Neural crest cell (in vitro differentiated cells): ENCODE measurements at regions not wholly inside any gene's neighbourhood (a gene's known extent, or its start where the extent isn't known, plus 50 kb on each side); places are given as distances from the start of the nearest gene placed in this dataset.
"Not testable (repeated sequence)": the region's sequence is repeated elsewhere in the genome, so short reads cannot be mapped to it uniquely, and the experiment has no call there.

ENCODE experiments used
- DNase-seq: peaks from one replicate; pipeline ENCODE4 v3.0.0; 2021; ENCODE audit warnings: low read depth, mixed read lengths, low spot score
- H3K27ac Mint-ChIP-seq: one replicate; pipeline ENCODE4 v1.8.0; 2021; ENCODE audit warnings: mild to moderate bottlenecking, mixed read lengths; ENCODE audit not compliant: unreplicated experiment
- H3K27me3 Mint-ChIP-seq: 2 replicates; pipeline ENCODE4 v1.8.0; 2021; ENCODE audit warnings: low read depth, mild to moderate bottlenecking, mixed read lengths
- H3K36me3 Mint-ChIP-seq: 2 replicates; pipeline ENCODE4 v1.8.0; 2021; ENCODE audit warnings: low read depth, mild to moderate bottlenecking, mixed read lengths
- H3K4me1 Mint-ChIP-seq: 2 replicates; pipeline ENCODE4 v1.8.0; 2021; ENCODE audit warnings: mixed read lengths
- H3K4me3 Mint-ChIP-seq: one replicate; pipeline ENCODE4 v1.8.0; 2021; ENCODE audit warnings: mild to moderate bottlenecking, mixed read lengths
- H3K9me3 Mint-ChIP-seq: 2 replicates; pipeline ENCODE4 v1.8.0; 2021; ENCODE audit warnings: mixed read lengths

DNA sequence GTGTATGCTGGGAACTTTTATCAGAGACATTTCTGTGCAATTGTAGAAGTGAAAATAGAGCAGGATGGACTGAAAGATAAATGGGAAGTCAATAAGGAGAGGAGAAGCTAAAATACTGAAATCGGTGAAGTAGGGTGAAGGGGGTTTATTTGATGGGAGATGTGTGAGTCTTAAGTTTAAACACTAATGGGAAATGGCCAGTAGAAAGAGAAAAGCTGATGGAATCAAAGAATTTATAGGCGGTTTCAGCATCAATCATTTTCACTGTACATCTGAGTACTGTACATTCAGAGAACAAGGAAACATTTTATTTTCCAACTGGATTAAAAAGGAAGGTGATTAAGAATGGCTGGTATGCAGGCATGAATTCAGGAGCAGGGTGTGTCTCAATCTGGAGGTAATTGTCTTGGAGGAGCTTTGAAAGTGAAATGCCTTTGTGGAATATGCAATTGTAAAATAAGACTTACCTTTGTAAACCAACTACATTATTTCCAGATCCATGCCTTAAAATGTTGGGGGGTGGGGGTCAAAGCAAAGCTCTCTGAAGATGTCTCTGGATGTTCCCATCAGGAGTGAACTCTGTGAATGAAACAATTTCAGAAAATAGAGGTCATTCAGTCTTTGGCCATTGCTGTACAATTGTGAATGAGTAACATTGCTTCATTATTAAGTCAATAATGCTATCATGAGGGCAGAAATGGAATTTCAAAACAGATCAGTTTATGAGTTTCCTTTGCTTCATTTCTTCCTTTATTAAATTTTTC lies 156.4 kb downstream of the SPATA31A6 start:
- not testable (repeated sequence) for H3K4me3 Mint-ChIP-seq, H3K9me3 Mint-ChIP-seq, H3K27ac Mint-ChIP-seq, DNase-seq, H3K4me1 Mint-ChIP-seq, H3K27me3 Mint-ChIP-seq, H3K36me3 Mint-ChIP-seq

DNA sequence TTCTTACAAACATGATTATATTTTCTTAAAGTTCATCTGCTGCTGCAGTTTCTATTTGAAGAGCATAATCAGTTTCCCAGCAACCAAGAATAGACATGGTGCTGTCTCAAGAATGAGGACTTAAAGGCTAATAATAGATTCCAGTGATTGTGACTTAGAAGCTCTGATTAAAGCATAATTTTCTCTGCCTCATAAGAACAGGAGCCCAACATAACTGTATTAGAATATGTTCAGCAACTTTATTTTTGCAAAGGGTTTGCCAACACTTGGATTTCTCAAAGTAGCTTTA lies 156.9 kb downstream of the SPATA31A6 start:
- not testable (repeated sequence) for H3K9me3 Mint-ChIP-seq

DNA sequence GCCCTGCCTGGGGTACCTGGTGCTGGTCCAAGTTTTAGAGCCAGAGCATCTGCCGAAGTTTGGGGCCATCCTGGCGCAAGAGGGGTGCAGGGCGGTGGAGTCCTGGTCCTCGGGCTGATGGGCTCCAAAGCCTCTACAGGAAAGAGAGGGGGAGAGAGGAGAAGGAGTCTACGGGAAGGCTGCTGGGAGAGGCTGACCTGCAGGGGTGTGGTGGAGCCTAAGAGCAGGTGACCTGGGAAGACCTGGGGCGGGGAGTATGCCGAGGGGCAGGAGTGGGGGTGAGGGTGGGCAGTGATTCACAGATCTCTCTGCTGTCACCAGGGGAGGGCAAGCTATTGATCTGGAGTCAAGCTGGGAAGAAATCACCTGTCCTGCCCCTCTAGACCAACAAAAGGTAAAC lies 158.4 kb downstream of the SPATA31A6 start:
- H3K9me3 Mint-ChIP-seq, H3K27me3 Mint-ChIP-seq, H3K36me3 Mint-ChIP-seq, DNase-seq, H3K27ac Mint-ChIP-seq, H3K4me3 Mint-ChIP-seq, H3K4me1 Mint-ChIP-seq: not testable (repeated sequence)

More for the DNA sequence above, 156.9 kb downstream of the SPATA31A6 start:
- not testable (repeated sequence) for H3K4me3 Mint-ChIP-seq, H3K4me1 Mint-ChIP-seq, DNase-seq, H3K27ac Mint-ChIP-seq, H3K36me3 Mint-ChIP-seq, H3K27me3 Mint-ChIP-seq

DNA sequence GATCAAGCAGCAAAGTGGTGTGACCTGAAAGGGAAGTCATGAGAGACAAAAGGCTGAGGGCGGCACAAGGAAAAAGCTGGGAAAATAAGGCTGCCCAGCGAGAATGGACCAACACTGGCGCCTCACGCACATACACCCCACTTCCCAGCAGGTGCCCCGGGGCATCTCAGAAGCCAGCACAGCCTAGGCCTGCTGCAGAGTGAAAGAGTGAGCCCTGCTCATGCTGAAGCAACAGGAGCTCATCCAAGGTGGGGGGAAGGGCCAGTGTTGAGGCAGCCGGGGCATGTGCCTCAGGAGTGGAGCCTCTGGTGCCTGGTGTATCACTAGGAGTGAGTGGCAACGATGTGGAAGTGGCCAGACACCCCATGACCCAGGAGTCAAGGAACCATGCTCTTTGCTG lies 158.8 kb downstream of the SPATA31A6 start:
- H3K9me3 Mint-ChIP-seq, H3K4me1 Mint-ChIP-seq, DNase-seq, H3K4me3 Mint-ChIP-seq, H3K36me3 Mint-ChIP-seq, H3K27me3 Mint-ChIP-seq, H3K27ac Mint-ChIP-seq: not testable (repeated sequence)

DNA sequence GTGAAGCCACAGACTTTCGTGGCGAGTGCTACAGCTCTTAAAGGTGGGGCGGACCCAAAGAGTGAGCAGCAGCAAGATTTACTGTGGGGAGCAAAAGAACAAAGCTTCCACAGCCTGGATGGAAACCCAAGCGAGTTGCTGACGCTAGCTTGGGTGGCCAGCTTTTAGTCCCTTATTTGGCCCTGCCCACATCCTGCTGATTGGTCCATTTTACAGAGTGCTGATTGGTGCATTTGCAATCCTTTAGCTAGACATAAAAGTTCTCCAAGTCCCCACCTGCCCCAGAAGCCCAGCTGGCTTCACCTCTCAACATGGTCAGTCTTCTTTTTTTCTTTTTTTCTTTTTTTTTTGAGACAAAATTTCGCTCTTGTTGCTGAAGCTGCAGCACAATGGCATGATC lies 161.0 kb downstream of the SPATA31A6 start:
- H3K4me3 Mint-ChIP-seq, H3K9me3 Mint-ChIP-seq, H3K4me1 Mint-ChIP-seq, DNase-seq, H3K36me3 Mint-ChIP-seq, H3K27me3 Mint-ChIP-seq, H3K27ac Mint-ChIP-seq: not testable (repeated sequence)

DNA sequence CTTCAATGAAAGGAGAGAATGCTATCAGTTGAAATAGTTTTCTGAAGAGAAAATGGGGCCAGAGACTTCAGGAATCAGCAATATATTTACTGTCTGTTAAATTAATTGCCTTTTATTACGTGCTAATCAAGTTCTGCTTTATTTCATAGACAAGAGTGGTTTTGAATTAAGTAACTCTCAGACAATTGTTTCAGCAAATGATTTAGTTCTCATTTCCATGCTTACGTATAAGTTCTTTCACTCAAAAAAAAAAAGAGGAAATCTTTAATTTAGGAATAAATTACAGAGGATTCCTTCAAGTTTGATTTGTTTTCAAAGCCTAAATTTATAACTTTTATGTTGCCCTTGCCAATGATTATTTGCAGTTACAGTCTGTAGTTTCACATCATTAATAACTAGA lies 163.5 kb downstream of the SPATA31A6 start:
- not testable (repeated sequence) for DNase-seq, H3K9me3 Mint-ChIP-seq

DNA sequence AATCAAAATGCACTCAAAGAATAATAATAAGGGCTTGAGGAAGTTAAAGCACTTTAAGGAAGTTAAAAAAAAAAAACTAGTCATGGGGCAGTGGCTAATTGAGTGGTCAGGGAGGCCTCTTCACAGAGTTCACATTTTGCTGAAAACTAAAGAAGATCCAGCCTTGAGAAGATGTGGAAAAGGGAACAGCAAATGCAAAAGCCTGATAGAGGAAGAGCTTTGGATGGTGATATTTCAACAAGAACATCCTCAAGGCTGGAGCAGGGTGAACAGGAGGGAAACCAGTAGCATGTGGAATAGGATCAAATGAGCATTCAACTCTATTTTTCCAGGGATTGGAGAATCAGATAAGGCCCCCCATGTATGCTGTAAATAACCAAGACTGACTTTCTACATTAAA lies 165.7 kb downstream of the SPATA31A6 start:
- not testable (repeated sequence) for H3K27me3 Mint-ChIP-seq, H3K9me3 Mint-ChIP-seq, H3K27ac Mint-ChIP-seq, H3K4me3 Mint-ChIP-seq, H3K4me1 Mint-ChIP-seq, H3K36me3 Mint-ChIP-seq, DNase-seq

More for the DNA sequence above, 163.5 kb downstream of the SPATA31A6 start:
- not testable (repeated sequence) for H3K36me3 Mint-ChIP-seq, H3K27me3 Mint-ChIP-seq, H3K27ac Mint-ChIP-seq, H3K4me1 Mint-ChIP-seq, H3K4me3 Mint-ChIP-seq

DNA sequence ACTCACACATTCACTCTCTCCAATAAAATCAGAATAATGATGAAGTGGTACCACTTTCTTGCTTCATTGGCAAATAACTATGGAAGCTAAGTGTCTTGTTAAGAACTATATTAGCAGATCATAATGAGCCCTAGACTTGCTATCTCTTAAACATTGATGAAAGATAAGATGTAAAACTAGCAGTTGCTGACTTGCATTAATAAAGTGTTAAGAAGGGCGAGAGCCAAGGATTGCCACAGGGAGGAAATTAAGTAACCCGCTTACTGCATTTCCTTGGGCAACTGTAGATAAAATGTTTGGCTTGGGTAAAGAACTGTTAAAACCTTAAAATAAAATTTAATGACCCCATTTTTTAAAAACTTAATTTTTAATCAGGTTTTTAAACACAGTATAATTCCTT lies 167.0 kb downstream of the SPATA31A6 start:
- not testable (repeated sequence) for H3K27ac Mint-ChIP-seq, H3K36me3 Mint-ChIP-seq, H3K27me3 Mint-ChIP-seq, DNase-seq, H3K4me3 Mint-ChIP-seq, H3K9me3 Mint-ChIP-seq, H3K4me1 Mint-ChIP-seq

DNA sequence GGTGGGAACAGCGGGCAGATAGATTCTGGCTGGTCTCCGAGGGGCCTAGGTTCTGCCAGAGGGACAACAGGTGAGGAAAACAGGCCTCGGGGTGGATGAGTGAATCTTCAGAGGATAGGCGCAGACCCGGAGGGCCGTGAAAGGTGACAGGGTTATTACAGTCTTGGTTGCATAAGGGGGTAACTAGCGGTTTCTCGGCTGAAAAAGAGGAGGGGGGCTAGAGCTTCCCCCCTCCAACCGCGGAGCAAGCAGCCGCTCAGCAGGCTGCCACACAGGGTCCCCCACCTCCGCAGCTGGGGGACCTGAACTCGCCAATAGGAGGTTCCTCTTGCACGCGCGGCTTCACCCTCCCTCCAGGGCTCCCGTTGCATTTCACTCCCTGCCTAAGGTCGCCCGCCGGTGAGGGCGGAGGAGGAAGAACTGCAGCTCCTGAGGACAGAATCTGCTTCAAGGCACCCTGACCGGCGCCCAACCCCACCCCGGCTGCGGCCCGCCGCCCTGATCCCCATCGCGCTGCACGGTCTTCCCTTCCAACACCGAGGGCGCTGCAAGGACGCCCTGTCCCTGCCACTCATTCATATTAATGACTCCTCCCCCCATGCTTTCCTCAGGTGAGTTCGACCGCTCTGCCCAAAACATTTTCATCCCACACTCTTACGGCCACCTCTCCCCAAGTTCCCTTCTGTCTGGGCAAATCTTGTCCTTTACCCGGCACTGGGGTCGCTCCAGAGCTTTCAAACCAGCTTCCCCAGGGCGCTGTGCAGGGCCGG lies 174.3 kb downstream of the SPATA31A6 start:
- Mint-ChIP-seq H3K4me1 (peaks cover 25% of the 10 kb centered on the region), H3K4me3 (peak overlapping the region; percentile 31), H3K27me3 (peaks cover 23% of the 10 kb centered on the region), H3K27ac (peak overlapping the region; percentile 50)
- not testable (repeated sequence) for DNase-seq, H3K36me3 Mint-ChIP-seq, H3K9me3 Mint-ChIP-seq

DNA sequence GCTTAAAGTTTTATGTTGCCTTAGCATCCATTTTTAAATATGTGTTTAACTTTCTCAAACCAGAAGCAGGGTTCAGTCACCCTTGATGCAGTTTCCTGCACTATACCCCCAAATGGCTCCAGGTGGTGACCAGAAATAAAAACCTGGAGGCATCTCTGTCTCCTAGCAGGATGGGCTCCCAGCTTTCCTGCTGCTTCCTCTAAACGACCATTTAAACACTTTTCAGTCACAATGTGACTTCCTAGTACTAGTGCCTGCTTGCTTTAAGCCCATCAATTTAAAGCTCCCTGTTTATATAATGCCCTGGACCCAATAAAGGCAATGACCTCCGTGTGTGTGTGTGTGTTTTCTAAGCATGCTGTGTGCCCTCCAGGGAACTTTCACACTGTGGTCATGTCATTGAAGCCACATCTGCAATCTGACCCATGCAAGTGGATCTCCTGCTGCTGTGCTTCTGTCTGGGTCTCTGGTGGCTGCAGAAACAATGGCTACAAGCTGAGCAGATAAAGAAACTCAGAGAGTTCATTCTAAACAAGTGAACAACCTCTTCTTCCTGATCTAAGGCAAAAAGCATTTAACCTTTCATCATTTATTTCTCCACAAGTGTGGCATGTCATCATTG lies 175.3 kb downstream of the SPATA31A6 start:
- Mint-ChIP-seq H3K27me3 (peaks cover 23% of the 10 kb centered on the region), H3K4me3 (peak overlapping the region; percentile 17), H3K4me1 (peaks cover 25% of the 10 kb centered on the region)
- DNase-seq, H3K9me3 Mint-ChIP-seq, H3K36me3 Mint-ChIP-seq, H3K27ac Mint-ChIP-seq: not testable (repeated sequence)

DNA sequence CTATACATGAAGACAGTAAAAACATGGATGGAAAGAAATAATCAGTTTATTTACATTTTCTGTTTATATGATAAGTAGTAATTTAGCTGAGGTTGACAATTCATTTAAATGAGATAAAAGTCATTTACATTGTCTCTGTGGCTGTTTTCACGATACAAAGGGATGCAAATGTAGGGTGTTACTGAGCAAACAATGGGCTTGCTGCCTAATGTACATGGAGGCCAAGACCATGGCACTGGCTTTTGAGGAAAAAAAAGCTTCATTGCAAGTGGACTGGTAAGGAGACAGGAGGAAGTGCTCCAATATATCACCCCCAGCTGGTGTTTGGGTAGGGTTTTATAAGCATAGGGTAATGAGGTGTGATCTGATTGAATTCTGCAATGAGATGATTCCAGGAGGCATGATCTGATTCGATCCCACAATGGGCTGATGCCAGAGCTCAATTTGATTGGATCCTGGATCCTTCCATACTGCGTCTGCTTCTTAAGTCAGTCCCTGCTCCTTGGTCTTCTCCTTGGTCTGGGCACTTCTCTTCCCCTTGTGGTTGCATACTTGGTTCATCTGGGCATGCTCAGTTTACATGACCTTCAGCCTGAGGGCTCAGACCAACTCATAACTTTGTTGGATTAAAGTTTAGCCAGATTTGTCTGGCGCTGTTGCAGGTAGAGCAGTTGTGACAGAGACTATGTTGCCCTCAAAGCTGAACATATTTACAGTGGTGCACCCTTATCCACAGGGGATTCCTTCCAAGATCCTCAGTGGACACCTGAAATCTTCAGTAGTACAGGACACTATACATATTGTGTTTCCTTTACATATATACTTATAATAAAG lies 181.2 kb downstream of the SPATA31A6 start:
- H3K4me3 Mint-ChIP-seq, H3K27me3 Mint-ChIP-seq, H3K9me3 Mint-ChIP-seq, H3K27ac Mint-ChIP-seq, H3K4me1 Mint-ChIP-seq, H3K36me3 Mint-ChIP-seq, DNase-seq: not testable (repeated sequence)

DNA sequence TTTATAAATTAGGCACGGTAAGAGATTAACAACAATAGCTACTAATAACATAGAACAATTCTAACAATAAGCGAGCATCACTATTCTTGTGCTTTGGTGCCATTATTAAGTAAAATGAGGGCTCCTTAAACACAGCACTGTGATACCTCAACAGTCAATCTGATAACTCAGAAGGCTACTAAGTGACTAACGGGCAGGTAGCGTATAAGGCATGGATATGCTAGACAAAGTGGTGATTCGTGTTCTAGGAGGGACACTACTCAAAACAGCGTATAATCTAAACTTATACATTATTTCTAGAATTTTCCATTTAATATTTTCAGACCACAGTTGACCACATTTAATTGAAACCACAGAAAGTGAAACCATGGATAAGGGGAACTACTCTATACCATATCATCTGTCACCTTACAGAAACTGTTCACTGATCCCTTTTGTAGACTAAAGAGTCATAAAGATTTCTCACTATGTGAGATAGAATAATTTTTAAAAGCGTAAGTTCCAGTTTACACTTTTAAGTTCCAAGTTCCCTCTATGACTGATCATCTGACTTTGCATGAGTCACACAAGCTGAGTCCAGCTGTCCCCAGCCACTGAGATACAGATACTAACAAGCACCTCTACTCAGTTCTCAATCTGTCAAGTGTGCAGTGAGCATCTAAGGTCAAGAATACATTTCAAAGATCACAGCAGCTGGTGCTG lies 181.9 kb downstream of the SPATA31A6 start:
- not testable (repeated sequence) for H3K9me3 Mint-ChIP-seq, DNase-seq, H3K4me3 Mint-ChIP-seq, H3K4me1 Mint-ChIP-seq, H3K27ac Mint-ChIP-seq, H3K36me3 Mint-ChIP-seq, H3K27me3 Mint-ChIP-seq
